ENCODE measurements at regions not wholly inside any gene's neighbourhood (a gene's known extent, or its start where the extent isn't known, plus 50 kb on each side); places are given as distances from the start of the nearest gene placed in this dataset.

GRCh38 chr3:23656199-23656598 is 149.6 kb upstream of the UBE2E1 start:
- H3K79me2 ChIP-seq (ENCODE audit: control insufficient read depth, low read length): no peaks in the 10 kb centered on the region
- H3K4me1 ChIP-seq (ENCODE audit: control insufficient read depth, low read length): peaks cover 62% of the 10 kb centered on the region
- H3K36me3 ChIP-seq (ENCODE audit: control insufficient read depth, low read length): peaks cover 8% of the 10 kb centered on the region
- no peaks in the 10 kb centered on the region for H3K27me3 ChIP-seq (ENCODE audit: control insufficient read depth, low read length)
- H3K9me2 ChIP-seq (replicated peaks; ENCODE audit: control insufficient read depth, low read length): no peaks in the 10 kb centered on the region
- H3F3A ChIP-seq (ENCODE audit: control insufficient read depth, insufficient read depth): peaks cover 19% of the 10 kb centered on the region
- H4K20me1 ChIP-seq (ENCODE audit: control insufficient read depth, insufficient read depth, low read depth, low read length): no peaks in the 10 kb centered on the region
- TF ChIP-seq EZH2phosphoT487 (IDR thresholded peaks at IDR 0.05; ENCODE audit: borderline replicate concordance, low read length): no peak
- TF ChIP-seq CTCF (IDR thresholded peaks at IDR 0.05; ENCODE audit: low read depth, low read length, poor library complexity, severe bottlenecking): no peak
- no peak overlapping the region for H3K4me2 ChIP-seq (ENCODE audit: low read length)
- no peak overlapping the region for H3K4me3 ChIP-seq (ENCODE audit: low read length)
- peaks cover 10% of the 10 kb centered on the region for H3K9me3 ChIP-seq (ENCODE audit: control insufficient read depth, insufficient read depth, low read length)
- no peak overlapping the region for H3K27ac ChIP-seq (ENCODE audit: low read depth, low read length)

- H3K4me1 ChIP-seq (ENCODE audit: control insufficient read depth, low read length): peaks cover 67% of the 10 kb centered on the region
Measured at GRCh38 chr3:23656821-23657220, 148.9 kb upstream of the UBE2E1 start.

GRCh38 chr3:23657647-23658046 is 148.1 kb upstream of the UBE2E1 start:
- H3K4me1 ChIP-seq (ENCODE audit: control insufficient read depth, low read length): peaks cover 75% of the 10 kb centered on the region

More at GRCh38 chr3:23656821-23657220, 148.9 kb upstream of the UBE2E1 start:
- Histone ChIP-seq H3F3A (ENCODE audit: control insufficient read depth, insufficient read depth) (peaks cover 19% of the 10 kb centered on the region), H3K79me2 (ENCODE audit: control insufficient read depth, low read length) (no peaks in the 10 kb centered on the region), H4K20me1 (ENCODE audit: control insufficient read depth, insufficient read depth, low read depth, low read length) (no peaks in the 10 kb centered on the region), H3K4me2 (ENCODE audit: low read length) (no peak overlapping the region), H3K27ac (ENCODE audit: low read depth, low read length) (no peak overlapping the region), H3K9me3 (ENCODE audit: control insufficient read depth, insufficient read depth, low read length) (peaks cover 10% of the 10 kb centered on the region), H3K36me3 (ENCODE audit: control insufficient read depth, low read length) (peaks cover 8% of the 10 kb centered on the region), H3K27me3 (ENCODE audit: control insufficient read depth, low read length) (no peaks in the 10 kb centered on the region), H3K4me3 (ENCODE audit: low read length) (no peak overlapping the region), H3K9me2 (replicated peaks; ENCODE audit: control insufficient read depth, low read length) (no peaks in the 10 kb centered on the region)
- no peak for TF ChIP-seq CTCF (IDR thresholded peaks at IDR 0.05; ENCODE audit: low read depth, low read length, poor library complexity, severe bottlenecking)
- TF ChIP-seq EZH2phosphoT487 (IDR thresholded peaks at IDR 0.05; ENCODE audit: borderline replicate concordance, low read length): no peak

More at GRCh38 chr3:23657647-23658046, 148.1 kb upstream of the UBE2E1 start:
- Histone ChIP-seq H3K27me3 (ENCODE audit: control insufficient read depth, low read length) (no peaks in the 10 kb centered on the region), H3K4me2 (ENCODE audit: low read length) (no peak overlapping the region), H3F3A (ENCODE audit: control insufficient read depth, insufficient read depth) (peaks cover 19% of the 10 kb centered on the region), H3K79me2 (ENCODE audit: control insufficient read depth, low read length) (no peaks in the 10 kb centered on the region), H3K4me3 (ENCODE audit: low read length) (no peak overlapping the region), H3K9me2 (replicated peaks; ENCODE audit: control insufficient read depth, low read length) (no peaks in the 10 kb centered on the region), H3K9me3 (ENCODE audit: control insufficient read depth, insufficient read depth, low read length) (peaks cover 10% of the 10 kb centered on the region), H3K27ac (ENCODE audit: low read depth, low read length) (no peak overlapping the region), H4K20me1 (ENCODE audit: control insufficient read depth, insufficient read depth, low read depth, low read length) (no peaks in the 10 kb centered on the region), H3K36me3 (ENCODE audit: control insufficient read depth, low read length) (peaks cover 8% of the 10 kb centered on the region)
- no peak for TF ChIP-seq EZH2phosphoT487 (IDR thresholded peaks at IDR 0.05; ENCODE audit: borderline replicate concordance, low read length)
- TF ChIP-seq CTCF (IDR thresholded peaks at IDR 0.05; ENCODE audit: low read depth, low read length, poor library complexity, severe bottlenecking): no peak
